GM21825 (cell line): ENCODE measurements at regions not wholly inside any gene's neighbourhood (a gene's known extent, or its start where the extent isn't known, plus 50 kb on each side); places are given as distances from the start of the nearest gene placed in this dataset.

ENCODE experiments used
- ATAC-seq: cut with Tn5 transposase; IDR thresholded peaks from one replicate; pipeline ENCODE4 v1.9.1; 2021; ENCODE audit warnings: mild to moderate bottlenecking, moderate library complexity; ENCODE audit not compliant: unreplicated experiment

- no peak for ATAC-seq
Observed at GRCh38 chr9:120214332-120214731, 365.6 kb downstream of the CDK5RAP2 start.

- ATAC-seq = no peak
Observed at GRCh38 chr9:120212853-120213200, 367.1 kb downstream of the CDK5RAP2 start.

DNA sequence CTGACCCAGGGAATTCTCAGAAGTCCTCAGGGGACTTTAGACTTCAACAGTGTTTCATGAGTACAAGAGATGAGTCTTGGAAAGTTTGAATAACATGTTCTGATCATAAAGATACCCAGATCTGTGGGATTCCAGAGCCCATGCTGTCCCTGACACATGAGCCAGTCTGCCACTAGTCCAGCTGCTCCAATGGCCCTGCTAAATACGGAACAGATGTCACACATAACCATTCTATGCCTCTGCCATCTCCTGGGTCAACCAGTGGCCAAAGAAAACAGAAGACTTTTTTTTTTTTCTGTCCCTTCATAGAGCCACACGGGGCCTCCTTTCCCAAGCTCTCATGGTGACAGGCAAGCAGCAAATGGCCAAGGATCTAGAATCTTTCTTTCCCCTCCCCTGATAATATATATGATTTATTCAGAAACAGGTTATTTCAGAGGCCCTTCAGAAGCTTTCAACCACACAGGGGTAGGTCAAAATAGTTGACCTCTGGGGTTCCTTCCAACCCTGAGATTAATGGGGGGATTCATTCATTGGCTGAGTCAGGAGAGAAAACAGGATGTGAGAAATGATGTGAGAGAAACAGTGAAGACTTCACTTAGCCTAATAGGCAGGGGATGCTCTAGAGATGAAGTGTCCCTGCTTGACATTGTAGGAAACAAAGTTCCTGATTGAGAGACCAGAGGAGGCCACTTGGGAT is 367.7 kb downstream of the CDK5RAP2 start:
- ATAC-seq = no peak

DNA sequence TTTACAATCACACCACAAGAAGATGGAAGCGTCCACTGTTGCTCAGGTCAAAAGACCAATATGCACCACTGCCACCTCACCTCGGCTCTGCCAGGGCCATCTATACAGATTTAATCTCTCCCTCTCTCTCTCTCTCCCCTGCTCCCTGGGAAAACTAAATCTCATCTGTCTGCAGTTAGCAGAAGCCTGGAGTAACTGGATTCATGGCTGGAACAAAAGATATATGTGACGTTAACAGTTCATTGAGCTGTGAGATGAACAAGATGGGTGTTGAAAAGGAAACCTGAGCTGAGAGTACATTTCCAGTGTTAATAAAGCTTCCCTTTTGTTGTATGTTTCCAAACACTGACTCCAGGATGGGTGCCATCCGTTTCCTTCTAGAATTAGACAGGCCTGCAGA is 369.7 kb downstream of the CDK5RAP2 start:
- no peak for ATAC-seq

DNA sequence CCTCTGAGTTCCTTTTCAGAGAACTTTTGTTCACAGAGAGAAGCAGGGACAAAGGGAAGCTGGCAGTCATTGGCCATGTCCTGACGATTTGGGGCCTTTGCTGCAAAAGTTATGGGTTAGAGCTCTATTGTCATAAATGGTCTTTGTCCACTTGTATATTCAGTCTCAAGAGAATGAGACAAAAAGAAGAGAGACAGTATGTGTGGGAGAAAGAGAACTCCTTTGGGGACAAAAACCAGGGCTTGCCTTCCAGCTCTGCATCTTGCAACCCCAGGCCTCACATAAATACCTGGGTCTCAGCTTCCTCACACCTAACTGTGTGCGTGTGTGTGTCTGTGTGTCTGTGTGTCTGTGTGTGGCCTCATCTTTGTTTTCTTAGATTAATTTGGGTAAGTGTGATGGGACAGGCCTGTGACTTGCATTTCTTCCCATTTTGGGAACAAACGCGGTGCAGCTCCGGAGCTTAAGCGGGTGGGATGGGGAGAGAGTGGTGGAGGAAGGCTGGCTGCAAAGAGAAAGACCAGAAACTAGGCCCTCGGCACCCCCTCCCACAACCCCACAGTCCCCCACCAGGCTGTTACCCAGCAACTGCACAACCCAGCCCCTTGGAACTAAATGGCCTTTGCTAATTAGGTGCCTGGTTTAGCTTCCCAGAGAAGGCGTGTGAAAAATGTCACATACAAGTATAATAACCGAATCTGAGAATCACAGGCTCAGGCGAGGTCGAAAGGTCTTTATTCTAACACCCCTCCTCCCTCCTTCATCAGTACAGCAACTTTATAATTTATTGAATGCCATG is 376.9 kb downstream of the CDK5RAP2 start:
- ATAC-seq = no peak

DNA sequence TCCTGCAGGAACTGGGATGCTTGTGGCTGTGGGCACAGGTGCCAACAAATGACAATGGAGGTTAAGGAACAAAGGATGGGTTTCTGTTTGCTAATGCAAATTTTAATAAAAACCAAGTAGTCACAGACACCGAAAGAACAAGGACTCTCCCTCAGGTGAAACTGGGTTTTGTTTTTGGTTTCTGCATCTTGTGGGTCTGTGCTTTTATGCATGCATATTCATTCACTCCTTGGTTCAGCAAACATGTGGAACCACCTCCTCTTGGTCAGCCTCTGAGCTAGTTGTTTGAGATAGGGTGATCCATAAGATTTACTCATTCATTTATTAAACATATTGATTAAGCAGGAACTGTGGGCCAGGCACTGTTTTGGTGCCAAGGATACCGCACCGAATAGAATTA is 381.9 kb downstream of the CDK5RAP2 start:
- ATAC-seq = no peak

- ATAC-seq = no peak
Observed at GRCh38 chr9:120197605-120198004, 382.4 kb downstream of the CDK5RAP2 start.

- no peak for ATAC-seq
Observed at GRCh38 chr9:120191141-120191540, 388.8 kb downstream of the CDK5RAP2 start.

DNA sequence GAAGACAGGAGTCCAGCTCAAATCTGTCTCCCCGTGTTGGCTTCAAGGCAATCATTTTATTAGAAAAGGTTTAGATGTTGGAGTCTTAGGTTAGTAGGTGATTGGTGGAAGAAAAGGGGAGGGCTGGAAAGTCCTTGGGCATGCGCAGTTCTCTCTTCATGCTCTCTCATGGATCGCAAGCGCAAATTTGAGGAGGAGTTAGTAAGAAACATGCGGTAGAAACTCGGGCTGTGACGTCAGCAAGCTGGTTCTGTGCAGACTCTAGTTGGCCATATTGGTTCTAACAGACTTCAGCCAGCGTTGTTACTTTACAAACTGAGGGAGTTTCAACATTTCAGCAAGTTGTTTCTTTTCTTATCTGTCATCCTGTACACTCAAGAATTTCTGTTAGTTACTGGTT is 392.2 kb downstream of the CDK5RAP2 start:
- no peak for ATAC-seq

DNA sequence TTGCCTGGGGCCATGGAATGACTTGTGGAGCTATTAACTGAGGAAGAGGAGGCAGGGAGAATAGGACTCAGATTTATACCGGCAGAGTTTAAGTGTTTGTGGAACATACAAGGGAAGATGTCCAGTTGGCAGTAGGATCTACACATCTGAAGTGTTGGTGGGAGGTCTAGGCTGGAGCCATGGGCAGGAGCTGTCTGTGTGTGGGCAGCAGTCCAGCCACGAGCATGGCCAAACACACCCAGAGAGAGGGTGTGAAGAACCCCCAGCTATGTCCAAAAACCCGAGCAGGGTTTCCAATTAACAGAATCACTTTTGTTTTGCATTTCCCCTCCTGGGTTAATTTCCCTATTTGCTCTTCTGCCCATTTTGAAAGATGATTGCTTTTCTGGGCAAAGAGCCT is 393.7 kb downstream of the CDK5RAP2 start:
- no peak for ATAC-seq

GRCh38 chr9:120184266-120184665 is 395.7 kb downstream of the CDK5RAP2 start:
- ATAC-seq = no peak

GRCh38 chr9:120183615-120184014 is 396.4 kb downstream of the CDK5RAP2 start:
- no peak for ATAC-seq

DNA sequence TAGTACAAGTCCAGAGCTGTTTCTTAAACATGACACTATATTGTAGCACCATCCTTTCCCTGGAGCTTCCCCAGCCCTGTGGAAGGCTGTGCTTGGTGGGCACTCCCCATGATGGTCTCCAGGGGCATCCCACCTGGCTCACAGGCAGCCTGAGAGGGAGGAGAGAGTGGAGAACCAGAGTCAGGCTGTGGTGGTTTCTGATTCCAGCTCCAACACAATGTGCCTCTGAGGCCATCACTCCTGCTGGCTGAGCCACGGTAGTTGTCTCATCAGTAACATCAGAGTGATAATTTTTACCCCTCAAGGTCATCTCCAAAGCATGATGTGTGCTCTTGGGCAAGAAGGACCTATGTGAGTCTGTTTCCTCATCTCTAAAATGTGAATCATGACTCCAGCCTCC is 398.0 kb downstream of the CDK5RAP2 start:
- no peak for ATAC-seq

- ATAC-seq = no peak
Observed at GRCh38 chr9:120177121-120177520, 402.8 kb downstream of the CDK5RAP2 start.

DNA sequence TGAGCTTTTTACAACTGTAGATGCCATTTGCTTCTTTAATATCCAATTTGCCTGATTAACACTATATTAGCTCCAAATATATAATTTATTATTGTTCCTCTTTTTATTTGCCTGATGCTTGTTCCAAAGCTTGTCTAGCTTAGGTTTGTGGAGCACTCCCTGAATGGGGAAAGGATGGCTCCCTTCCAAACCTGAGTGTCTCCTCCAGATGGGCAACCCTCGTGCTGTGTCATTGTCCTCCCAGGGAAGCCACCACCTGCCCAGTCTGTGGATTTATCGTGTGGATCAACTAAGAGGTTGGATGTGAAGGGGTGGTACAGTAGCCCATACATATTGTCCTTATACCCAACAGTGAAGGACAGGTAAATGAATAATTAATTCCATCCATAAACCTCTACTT is 404.9 kb downstream of the CDK5RAP2 start:
- no peak for ATAC-seq

DNA sequence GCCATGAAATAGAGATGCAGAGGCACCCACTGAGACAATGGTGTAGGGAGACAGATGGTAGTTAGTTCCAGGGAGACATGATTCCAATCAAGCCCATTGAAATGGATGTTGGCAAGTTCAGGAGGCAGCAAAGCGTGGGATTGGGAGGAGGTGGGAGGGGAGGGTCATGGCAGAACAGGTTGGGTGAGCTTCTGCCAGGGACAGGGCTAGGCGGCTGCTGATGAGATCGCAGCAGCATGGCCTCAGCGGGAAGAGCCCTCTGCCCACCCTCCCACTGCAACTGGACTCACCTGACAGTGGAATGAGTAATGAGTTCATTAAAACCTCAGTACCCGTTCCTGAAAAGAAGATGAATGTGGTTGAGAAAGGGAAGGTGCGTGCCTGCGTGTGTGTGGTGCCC is 418.2 kb downstream of the CDK5RAP2 start:
- no peak for ATAC-seq

DNA sequence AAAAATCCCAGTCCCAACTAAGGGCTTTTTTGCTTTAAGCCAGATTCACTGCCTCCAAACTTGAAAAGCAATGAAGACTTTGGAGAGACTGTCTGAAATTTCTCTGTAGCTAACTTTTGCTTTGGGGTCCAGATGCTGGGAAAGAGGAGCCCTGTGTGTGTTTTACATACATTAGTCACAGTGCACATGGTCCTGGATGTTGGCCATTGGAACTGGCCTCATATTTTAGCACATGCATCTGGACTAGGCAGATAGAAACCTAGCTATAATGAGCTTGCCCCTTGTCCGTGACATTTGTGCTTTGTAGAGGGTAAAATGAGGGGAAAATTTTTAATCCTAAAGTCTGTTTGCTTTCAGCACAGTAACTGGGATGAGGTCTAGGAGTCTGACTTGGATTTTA is 421.7 kb downstream of the CDK5RAP2 start:
- no peak for ATAC-seq

DNA sequence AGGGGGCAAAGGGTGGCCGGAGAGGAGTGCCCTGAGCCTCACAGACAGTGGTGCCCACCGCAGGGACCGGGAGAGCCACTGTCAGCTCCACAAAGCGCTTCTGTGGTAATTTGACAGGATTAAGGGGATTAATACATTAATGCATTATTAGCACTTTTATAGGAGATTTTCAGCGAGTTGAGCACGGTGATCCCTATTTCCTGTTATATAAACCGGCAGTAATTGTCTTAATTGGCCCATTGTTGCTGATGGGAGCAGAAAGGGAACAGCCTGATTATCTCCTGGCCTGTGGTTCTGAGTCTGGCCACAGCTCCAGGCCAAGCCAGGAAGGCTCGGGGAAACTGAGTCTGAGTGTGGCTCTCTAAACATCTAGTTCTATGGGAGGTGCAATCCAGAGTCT is 423.6 kb downstream of the CDK5RAP2 start:
- ATAC-seq = no peak

DNA sequence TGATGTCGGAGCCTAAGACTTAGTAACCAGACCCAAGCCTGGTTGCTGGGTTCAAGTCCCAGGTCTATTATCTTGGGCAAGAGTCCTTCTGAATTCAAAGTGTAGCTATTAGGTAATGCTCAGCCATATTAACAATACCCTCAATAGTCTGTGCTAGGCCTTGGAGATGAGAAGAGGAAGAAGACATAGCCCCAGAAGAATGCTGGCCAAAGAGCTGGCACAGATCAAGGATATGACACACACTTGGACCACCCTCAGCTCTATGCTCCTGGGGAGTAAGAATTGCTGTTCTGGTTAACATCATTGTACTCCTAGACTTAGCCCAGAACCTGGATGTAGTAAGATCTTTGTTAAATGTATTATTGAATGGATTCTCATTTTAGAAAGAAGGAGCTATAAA is 426.7 kb downstream of the CDK5RAP2 start:
- ATAC-seq = no peak

DNA sequence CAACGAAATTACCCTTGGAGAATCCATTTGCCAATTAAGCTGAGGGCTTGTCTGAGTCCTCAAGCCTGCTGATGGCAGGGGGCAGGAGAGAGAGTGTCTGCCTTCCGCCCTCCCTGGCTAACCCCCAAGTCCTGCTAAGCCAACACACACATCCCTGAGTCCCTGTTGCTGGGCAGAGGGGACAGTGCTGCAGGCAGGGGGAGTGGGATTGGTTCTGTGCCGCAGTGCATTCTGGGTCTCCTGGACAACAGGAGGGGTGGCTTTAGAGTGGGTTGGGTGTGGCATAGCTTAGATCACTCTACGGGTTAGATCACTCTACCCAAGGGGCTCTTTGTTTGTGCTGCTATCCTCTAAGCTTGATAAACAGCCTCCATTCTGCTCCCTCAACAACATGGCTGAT is 427.7 kb downstream of the CDK5RAP2 start:
- no peak for ATAC-seq

DNA sequence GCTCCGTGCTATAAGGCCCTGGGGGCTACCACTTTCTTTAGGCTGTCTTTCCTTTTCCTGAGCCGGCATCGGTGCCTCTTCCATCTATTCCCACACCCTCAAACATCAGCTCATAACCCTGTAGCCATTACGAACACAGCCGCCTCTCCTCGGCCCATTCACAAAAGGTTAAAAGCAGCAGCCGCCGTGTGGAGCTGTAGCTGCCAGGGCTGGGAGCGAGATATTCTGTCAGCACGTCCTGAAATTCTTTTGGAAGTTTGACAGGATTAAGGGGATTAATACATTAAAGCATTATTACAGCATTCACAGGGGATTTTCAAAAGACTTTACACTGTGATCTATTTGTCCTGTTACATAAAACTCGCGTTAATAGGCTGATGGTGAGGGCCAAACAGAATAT is 428.2 kb downstream of the CDK5RAP2 start:
- ATAC-seq = no peak

DNA sequence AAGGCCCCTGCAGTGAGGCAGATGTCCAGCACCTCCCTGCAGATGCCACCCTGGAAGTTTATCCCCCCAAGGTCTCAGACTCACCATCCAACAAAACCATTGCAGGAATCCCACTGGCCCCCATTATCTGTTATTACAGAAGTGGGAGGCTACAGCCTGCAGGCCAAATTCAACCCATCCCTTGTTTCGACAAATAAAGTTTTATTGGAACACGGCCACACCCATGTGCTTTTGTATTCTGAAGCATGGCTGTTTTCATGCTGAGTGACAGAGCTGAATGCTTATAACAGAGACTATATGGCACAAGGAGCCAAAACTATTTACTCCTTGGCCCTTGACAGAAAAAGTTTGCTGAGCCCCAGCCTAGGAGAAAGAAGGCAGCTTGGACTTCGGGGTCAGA is 428.8 kb downstream of the CDK5RAP2 start:
- no peak for ATAC-seq

DNA sequence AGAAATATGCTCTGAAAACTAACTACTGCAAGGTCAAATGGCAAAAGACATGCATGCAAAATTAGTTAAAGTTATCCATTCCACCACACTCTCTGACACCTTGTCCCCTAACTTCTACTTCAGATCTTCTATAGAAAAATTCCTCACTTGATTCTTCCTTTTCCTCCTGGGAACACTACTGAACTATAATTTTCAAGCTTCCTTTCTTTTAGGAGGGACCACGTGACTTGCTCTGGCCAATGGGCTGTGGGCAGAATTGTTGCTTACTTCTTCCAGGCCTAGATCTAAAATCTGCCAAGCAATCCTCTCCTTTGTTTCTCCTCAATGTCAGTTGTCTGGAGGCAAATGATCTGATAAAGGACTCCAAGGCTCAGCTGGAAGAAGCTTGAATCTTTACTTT is 441.0 kb downstream of the CDK5RAP2 start:
- no peak for ATAC-seq
